ENCODE measurements at regions not wholly inside any gene's neighbourhood (a gene's known extent, or its start where the extent isn't known, plus 50 kb on each side); places are given as distances from the start of the nearest gene placed in this dataset.

DNA sequence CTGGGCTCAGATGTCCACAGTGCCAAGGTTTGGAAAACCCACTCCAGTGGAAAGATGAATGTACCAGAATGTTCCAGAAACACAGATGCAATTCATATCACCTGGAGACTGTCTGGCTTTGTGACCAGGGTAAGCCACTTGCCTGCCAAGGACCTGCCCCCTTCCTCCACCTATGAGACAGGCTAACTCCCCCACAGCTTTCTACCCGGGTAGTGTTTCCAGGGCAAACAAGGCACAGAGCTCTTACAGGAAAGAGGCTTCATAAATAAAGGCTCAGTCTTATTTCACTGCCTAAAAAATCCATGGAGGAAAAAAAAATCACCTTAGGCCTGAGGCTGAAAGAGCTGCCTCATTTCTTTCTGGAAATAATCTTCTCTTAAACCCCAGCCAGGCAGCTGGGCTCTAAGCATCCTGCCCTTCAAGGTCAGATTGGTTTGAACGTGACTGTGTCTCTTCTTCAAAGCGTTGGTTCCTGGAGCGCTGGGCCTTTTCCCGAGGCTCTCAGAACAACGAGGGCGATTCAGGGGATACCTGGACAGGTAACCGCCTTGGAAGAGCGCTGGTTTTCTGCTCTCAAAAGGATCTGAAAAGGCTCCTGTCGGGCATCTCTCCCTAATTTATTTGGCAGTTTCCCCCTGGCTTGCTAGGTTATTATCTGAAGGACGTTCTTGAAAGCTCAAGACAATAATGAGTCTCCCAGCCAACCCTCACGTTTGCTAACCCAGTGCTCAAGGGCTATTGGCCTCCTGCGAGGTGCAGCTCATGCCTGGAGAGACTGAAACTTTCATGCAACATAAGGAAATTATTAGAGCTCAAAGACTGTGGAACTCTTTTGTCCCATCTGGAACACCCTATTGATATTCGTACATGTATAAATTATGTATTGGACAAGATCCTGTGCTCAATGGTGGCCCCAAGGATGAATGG lies 199.2 kb upstream of the PMEPA1 start:
- DNase-seq: no peak

DNA sequence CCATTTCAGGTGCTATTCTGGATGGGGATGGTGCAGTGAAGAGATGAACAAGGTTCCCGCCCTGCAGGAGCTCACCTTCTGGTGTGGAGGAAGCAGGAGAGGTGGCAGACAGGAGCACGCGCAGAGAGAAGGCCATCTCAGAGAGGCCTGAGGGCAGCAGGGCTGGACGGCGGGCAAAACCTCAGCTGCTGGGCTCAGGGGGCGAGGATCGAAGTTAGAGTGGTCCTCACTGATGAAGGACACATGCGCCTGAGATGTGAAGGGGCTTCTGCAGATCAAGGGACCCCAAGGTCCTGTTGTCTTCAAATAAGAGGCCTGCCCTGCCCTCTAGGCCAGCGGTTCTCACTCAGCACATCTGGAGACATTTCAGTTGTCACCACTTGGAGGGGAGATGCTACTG lies 198.4 kb upstream of the PMEPA1 start:
- no peak for DNase-seq

DNA sequence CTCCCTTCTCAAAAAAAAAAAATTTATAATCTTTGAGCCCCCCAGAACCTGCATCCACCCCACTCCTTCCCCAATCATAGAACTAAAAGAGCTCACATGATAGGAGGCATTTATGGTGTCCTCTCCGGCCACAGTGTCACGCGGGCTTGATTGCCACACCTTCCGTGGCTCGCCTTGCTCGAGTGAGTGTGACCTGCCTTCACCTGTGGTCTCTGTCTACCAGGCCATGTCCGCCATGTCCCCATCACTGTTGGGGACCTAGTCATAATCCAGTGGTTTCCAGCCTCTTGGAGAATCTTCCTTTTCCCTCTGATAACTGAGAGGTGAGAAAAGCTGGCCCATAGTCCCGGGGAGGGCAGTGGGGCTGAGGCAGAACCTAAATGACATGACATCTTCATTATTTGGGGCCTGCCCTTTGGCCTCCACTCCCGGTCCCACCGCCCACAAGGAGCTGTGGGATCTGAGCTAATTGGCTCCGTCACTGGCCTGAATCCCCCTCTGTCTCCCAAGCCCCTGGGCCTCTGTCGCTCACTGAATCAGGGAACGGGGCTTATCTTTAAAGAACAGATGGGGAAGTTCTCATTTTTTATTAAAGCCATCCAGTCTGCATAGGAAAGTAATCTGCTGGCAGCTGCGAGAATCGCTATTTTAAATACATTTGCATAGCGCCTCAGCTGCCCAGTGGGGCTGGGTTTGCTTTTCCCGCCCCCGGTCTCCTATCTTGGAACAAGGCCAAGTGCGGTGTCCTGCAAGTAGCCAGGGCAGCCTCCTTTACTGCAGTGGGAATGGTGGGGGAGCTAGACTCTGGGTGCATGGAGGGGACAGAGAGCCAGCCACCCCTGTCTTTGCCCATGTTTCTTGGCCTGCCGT lies 197.6 kb upstream of the PMEPA1 start:
- DNase-seq: no peak

DNA sequence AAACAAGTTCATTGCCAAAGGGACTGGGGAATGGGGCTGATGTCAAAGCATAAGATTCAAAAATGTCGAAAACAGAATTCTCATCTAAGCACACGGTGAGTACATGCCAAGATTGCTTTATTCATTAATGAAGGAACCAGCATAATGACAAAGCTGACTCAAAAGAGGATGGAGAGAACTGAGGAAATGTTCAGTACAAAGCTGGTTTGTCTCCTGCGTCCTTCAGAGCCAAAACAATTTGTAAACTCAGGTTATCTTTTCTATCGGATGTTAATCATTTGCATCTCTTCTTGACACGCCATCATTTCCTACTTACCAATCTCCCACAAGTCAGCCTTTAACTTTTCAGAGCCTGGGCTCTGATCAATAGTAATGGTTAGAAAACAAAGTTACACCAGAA lies 195.6 kb upstream of the PMEPA1 start:
- DNase-seq: no peak

DNA sequence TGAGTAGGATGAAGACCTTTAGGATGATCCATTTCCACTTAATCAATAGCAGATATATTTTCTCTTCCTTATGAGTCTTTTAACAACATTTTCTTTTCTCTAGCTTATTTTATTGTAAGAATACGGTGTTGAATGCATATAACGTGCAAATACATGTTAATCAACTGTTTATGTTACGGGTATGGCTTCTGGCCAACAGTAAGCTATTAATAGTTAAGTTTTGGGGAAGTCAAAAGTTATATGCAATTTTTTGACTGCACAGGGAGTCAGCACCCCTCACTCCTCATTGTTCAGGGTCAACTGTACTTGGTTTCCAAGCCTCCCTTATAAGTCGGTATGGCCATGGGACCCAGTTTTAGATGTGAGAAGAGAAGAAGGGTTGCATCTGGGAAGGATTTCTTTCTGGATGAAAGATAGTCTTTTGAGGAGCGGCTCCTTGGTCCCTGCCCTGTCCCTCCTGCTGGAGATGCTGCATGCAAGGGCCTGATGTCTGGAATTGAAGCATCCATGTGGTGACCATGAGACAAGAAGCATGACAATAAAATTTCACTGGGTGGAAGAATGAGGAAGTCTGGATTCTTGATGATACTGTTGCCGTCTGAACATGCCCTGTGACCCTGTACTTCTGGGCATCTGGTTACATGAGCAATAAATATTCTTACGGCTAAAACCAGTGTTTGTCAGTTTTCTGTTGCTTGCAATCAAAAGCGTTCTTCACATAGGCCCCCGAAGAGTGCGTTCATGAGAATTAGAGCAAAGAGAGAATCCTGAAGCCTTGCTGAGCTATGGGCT lies 194.7 kb upstream of the PMEPA1 start:
- DNase-seq: no peak

DNA sequence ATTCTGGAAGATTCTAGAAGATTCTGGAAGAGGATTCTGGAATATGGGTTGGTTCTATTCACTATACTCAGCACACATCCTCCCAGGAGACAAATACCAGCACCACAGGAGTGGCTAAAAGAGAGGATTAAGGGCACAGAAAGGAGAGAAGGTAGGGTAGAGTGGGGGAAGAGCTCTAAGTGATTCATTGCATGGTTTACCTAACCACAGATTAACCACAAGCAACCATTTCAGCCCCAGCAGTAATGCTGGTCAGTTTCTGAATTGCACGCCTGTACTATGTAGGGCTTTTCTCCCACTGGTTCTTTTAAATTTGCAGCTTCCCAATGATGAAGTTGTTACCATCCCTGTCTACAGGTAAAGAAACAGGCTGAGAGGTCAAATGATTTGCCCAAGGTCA lies 192.7 kb upstream of the PMEPA1 start:
- DNase-seq: no peak

DNA sequence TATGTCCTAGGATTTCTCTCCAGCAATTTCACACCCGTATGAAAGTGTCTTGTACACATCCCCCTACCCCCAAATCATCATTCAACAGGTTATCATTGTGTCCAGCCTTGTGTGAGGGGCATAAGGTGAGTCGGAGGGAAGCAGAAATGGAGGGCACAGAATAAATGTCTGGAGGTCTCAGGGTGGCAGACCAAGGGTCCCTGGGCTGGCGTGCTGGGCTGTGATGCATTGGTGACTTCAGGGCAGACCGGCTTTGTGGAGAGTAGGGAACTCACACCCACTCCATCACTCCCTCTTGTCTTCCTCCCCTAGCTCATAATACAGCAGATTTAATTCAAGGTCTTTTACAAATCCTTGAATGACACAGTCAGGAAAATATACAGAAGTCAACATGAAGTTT lies 191.7 kb upstream of the PMEPA1 start:
- DNase-seq: no peak

DNA sequence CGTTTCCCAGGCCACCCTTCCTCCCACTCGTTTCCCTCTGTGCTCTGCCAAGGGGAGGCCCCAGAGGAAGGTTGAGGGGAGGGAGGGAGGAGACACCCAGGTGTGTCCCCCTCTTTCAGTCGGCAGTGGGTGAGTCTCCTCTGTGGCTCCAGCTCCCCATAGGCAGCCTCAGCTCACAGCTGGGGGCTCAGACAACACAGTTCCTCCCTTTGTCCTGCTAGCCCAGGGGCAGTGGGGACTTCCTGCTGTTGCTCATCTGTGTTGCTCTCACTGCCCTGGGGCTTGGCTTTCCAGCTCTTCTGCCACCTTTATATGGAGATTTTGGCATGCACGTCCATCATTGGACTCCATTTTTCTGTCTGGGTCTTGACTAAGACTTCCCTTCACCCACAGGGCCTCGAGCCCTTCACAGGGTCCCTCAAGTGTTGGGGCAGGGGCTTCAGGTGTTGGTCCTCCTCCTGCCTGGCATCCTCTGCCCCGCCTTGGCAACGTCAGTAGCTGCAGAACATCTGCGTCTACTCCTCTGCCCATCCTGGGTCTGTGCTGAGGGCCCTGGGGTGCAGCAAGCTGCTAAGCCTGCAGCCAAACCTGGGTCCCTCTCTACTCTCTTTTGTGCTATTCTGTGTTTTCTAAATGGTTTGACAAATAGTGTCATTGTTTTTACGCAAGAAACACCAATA lies 190.6 kb upstream of the PMEPA1 start:
- DNase-seq: no peak

DNA sequence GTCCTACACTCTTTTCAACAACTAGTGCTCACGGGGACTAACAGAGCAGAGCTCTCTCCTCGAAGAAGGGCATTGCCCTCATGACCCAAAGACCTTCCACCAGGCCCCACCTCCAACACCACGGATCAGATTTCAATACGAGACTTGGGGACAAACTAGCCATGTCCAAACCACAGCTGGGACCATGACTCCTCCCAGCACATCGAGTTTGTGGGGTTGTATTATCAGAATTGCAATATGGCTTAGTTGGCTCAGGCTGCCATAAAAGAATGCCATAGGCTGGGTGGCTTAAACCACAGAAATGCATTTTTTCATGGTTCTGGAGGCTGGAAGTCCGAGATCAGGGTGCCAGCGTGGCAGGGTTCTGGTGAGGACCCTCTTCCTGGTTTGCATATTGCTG lies 189.7 kb upstream of the PMEPA1 start:
- DNase-seq: no peak

DNA sequence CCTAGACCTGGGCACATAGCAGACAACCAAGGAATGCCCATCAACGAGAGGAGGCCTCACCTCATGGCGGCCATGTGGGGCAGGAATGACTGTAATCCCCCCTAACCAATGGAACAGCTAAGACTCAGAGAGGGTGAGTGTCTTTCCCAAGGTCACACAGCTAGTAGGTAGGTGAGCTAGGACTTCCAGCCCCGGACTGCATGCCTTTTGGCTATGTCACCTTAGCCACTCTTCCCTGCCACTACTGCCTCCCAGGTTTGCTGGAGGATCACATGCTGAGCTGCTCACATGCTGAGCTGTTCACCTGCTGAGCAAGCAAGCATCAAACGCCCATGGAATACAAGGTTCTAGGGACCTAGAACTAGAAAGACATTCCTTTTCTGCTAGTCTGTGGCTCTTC lies 188.5 kb upstream of the PMEPA1 start:
- no peak for DNase-seq

DNA sequence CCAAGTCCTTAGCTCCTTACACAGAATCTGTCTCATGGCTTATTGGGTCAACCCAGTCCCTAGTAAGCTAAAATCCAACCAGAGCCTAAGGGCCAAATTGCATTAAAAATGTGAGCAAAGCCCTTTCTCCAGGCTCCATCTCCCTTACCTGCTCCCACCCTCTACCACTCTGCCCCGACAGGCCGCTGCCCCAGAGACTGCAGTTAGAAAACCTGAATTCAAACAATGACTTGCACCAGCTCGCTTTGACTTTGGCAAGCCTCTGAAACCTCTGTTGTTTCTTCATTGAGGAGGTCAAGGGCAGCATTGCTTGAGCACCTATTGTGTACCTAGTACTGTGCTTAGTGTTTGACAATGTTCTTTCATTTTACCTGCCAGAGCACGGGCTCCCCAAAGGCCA lies 188.1 kb upstream of the PMEPA1 start:
- no peak for DNase-seq

DNA sequence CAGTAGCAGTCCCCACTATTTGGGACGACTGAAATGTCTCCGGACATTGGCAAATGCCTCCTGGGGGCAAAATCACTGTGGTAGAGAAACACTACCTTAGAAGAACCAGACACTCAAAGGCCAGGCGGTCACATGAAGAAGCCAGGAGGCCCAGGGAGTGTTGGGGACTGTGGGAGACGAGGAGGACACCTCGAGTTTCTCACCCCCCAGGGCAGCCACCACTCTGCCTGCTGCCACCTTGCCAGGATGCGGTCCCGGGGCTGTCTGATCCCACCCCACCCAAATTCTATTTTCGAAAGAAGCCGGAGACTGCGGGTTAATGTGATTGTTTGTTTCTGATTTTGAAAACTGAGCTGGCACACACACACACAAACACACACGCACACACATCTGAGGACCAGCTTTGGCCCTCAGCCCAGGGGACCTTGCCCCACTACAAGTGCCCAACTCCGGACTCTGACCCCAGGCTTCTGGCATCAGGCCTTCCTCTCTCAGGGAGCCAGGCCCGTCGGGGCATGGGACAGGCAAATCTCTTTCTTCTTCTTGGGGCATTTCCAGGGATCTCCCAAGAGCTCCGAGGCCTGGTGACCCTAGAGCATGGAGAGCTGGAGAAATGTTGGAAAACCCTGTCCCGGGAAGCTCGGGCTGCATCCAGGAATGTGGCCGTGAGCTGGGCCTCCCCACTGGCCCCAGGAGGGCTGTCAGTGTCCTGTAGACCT lies 187.5 kb upstream of the PMEPA1 start:
- DNase-seq: no peak

DNA sequence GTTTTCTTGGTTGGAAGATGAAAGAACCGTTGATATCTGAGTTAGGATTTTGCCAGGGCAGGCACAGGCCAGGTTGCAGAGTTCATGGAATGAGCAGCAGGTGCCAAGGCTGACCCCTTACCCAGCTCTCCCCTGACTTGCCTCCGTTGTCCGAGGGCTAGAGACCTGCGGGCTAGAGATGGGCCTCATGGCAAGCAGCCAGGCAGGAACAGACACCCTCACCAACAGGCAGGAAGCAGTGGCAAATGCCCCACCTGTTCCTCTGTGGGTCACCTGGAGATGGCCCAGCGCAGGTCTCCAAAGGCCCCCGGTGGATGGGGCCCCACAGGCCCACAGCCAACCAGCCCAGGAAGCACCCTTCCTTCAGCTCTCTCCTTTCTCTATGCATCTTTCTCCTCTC lies 186.7 kb upstream of the PMEPA1 start:
- no peak for DNase-seq

DNA sequence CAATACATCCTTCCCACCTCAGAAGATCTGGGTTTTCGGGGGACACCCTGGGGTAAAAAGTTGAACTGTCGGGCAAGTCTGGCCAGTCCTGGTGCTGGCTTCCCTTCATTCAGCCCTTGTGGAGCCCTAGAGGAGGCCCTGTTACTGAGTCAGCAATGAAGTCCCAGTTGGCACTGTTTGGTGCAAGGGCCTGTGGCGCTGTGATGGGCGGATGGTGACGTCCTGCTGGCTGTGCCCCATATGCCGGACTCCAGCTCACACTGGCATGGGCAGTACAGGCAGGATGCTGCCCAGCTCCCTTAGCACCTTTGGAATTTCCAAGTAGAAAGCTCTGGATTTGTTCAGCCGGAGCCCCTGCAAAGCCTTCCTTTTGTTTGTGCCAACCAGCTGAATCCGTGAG lies 186.2 kb upstream of the PMEPA1 start:
- no peak for DNase-seq

DNA sequence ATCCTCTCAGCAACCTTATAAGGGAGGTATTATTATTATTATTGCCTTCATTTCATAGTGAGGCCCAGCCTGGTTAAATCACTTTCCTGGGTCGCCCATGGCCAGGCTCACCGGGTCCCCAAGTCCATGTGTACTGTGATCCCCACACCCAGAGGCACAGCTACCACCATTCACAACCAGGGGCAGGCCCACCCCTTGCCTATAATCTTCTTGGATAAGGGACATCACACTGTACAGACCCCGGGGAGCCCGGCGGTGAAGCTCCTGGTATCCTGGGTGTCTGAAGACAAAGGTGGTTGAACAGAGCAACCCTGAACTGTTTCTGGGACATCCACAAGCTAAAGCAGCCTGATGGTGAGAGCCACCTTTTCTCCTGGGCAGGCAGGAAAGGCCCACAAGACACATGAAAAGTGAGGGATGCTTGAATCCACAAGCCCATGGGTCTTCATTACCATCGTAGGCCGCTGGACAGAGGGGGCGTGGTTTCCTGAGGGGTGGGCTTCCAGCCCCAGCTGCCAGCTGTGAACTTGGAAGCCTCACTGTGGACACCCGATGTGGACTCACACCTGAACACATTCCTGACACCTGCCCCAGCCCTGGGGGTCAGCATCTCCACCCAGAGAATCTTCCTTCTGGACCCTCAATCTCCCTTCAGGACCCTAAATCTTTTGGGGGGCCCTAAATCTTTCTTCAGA lies 185.5 kb upstream of the PMEPA1 start:
- DNase-seq: no peak

DNA sequence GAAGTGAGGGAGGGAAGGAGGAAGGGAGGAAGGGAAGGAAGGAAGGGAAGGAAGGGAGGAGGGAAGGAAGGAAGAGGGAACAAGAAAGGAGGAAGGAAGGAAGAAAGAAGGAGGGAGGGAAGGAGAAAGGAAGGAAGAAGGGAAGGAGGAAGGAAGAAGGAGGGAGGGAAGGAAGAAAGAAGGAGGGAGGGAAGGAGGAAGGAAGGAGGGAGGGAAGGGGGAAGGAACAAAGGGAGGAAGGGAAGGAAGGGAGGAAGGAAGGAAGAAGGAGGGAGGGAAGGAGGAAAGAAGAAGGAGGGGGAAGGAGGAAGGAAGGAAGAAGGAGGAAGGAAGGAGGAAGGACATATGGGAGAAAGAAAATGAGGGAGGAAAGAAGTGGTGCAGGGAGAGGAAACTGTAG lies 184.7 kb upstream of the PMEPA1 start:
- DNase-seq: no peak

DNA sequence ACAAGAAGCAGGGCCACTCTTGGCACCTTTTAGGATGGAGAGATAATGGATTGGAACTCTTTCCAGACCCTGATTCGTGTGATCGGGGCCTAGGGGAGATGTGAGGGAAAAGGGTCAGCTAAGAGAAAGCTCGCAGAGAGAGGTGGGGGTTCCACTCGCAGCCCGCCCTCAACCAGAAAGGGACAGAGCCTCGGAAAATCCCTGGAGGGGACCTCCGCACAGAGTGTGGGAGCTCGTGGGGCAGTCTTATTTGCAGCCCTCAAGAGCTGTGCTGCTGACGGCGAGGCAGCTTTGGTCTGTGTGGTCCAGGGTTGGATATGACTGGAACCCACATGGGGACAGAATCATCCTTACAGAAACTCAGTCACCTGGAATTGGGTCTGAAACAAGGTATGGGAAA lies 184.3 kb upstream of the PMEPA1 start:
- DNase-seq: no peak

DNA sequence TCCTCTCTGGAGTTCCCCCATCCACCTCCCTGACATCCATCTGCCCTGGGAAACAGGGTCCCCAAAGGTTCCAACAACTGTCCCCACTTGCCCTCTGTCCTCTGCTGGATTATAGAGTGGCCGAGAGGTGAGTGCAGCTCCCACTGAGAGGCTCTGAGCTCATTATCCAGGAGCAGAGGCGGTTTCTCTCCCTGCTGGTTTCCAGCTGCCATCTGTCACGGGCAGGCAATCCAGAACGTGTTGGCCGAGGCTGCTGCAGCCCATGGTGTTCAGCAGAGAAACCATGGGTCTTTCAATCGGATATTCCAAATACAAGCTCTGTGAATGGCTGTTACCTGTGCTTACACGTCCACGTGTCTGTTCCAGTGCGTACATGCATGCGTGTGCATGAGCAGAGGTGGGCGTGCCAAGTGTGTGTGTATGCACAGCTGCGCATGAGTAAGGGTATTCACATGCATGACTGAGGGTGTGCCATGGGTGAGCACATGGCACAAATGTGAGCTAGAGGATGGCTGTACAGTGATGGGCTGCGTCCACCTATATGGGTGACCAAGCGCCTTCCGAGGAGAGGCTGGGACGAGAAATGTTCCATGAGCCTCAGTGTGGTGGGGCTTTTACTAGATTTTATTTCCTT lies 183.7 kb upstream of the PMEPA1 start:
- DNase-seq: no peak

DNA sequence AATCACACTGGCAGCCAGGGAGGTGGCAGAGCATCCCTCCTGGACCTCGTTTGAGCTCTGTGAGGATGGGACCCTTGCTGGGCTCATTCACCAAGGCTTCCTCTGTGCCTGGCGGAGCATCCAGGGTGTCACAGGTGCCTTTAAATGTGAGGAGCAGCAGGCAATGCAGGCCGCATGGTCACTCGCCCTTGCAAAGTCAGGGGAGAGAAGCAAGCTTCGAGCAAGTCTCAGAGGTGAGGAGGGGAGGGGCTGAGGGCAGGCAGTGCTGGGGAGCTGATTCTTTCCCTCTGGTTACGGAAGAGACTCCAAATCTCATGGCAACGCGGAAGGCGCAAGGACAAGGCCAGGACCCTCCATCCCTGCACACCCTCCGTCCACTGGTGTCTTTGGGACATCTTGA lies 182.7 kb upstream of the PMEPA1 start:
- no peak for DNase-seq

DNA sequence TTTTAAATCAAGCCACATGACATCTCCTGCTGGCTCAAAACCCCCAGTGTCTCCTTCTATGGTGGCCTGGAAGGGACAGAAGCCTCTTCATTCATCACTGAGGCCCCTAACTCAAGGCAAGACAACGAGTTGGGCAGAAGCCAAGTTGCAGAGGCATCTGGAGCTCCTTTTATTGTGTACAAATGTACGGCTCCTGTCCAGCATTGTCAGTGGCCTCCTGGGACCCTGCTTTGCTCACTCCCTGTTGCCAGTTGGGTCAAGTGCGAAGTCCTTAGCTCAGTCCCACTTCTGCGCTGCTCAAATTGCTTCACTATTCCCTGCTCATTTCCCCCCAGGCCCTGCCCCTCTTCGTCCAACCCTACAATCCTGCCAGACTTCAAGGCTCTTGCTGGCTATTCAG lies 181.2 kb upstream of the PMEPA1 start:
- DNase-seq: no peak

Measured in SHP77 treated with DMSO at 0.1 percent for 48 hours (cell line).